NCI-H345 (cell line): ENCODE measurements at regions not wholly inside any gene's neighbourhood (a gene's known extent, or its start where the extent isn't known, plus 50 kb on each side); places are given as distances from the start of the nearest gene placed in this dataset.

Experiments used
- DNase-seq: peaks from one replicate; lab custom pipeline; 2025; lab: John Stamatoyannopoulos, UW

- no peak for DNase-seq
Measured at GRCh38 chr15:61480295-61480694, 251.2 kb upstream of the RORA start.

- no peak for DNase-seq
Measured at GRCh38 chr15:61479613-61480012, 250.5 kb upstream of the RORA start.

GRCh38 chr15:61476741-61477140, 247.6 kb upstream of the RORA start:
- DNase-seq = no peak

- no peak for DNase-seq
Measured at GRCh38 chr15:61474796-61475195, 245.7 kb upstream of the RORA start.

GRCh38 chr15:61467823-61468222, 238.7 kb upstream of the RORA start:
- no peak for DNase-seq

- no peak for DNase-seq
Measured at GRCh38 chr15:61459785-61460707, 230.9 kb upstream of the RORA start.

- no peak for DNase-seq
Measured at GRCh38 chr15:61457050-61457733, 228.1 kb upstream of the RORA start.

- DNase-seq = no peak
Measured at GRCh38 chr15:61449186-61449702, 220.1 kb upstream of the RORA start.

- DNase-seq = no peak
Measured at GRCh38 chr15:61447981-61448380, 218.9 kb upstream of the RORA start.

- DNase-seq = no peak
Measured at GRCh38 chr15:61444585-61444984, 215.5 kb upstream of the RORA start.

- DNase-seq = no peak
Measured at GRCh38 chr15:61442821-61443220, 213.7 kb upstream of the RORA start.

- DNase-seq = no peak
Measured at GRCh38 chr15:61441891-61442290, 212.8 kb upstream of the RORA start.

- DNase-seq = no peak
Measured at GRCh38 chr15:61426466-61426865, 197.4 kb upstream of the RORA start.

- DNase-seq = no peak
Measured at GRCh38 chr15:61425934-61426333, 196.8 kb upstream of the RORA start.

- DNase-seq = no peak
Measured at GRCh38 chr15:61422773-61423172, 193.7 kb upstream of the RORA start.

GRCh38 chr15:61421938-61422337, 192.8 kb upstream of the RORA start:
- no peak for DNase-seq

- DNase-seq = no peak
Measured at GRCh38 chr15:61421470-61421869, 192.4 kb upstream of the RORA start.

- no peak for DNase-seq
Measured at GRCh38 chr15:61420546-61420945, 191.4 kb upstream of the RORA start.

- DNase-seq = no peak
Measured at GRCh38 chr15:61415617-61416120, 186.6 kb upstream of the RORA start.

- no peak for DNase-seq
Measured at GRCh38 chr15:61411902-61412510, 182.9 kb upstream of the RORA start.

- DNase-seq = no peak
Measured at GRCh38 chr15:61410662-61411061, 181.6 kb upstream of the RORA start.

- no peak for DNase-seq
Measured at GRCh38 chr15:61404567-61404966, 175.5 kb upstream of the RORA start.
